Femur (tissue), 1 donor: ENCODE measurements at regions not wholly inside any gene's neighbourhood (a gene's known extent, or its start where the extent isn't known, plus 50 kb on each side); places are given as distances from the start of the nearest gene placed in this dataset.
"Not testable (repeated sequence)": the region's sequence is repeated elsewhere in the genome, so short reads cannot be mapped to it uniquely, and the experiment has no call there.

Experiments used
- DNase-seq: peaks from one replicate; pipeline ENCODE4 v3.0.0-alpha.2; 2017

GRCh38 chr18:55925772-55926171, 337.8 kb upstream of the TCF4 start:
- DNase-seq, result no peak

DNA sequence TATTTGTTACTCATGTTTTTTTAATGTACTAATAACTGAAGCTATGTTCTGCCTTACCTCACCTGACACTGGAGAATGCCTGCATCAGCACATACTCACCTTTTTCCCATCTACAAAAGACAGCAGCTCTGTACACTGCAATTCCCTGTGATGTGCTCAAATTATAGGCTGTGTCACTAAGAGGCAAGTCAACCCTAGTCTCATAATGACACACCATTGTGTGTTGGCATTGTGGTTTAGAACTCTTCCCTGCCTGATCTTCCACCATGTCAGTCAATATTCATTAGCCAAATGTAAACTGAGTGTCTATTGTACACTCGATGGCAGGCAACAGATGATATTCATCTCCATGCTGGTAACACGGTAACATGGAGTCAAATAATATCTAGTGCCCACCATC, 332.1 kb upstream of the TCF4 start:
- DNase-seq, result no peak

GRCh38 chr18:55918444-55918843, 330.5 kb upstream of the TCF4 start:
- DNase-seq, result no peak

- no peak for DNase-seq
Measured at GRCh38 chr18:55912919-55913318, 324.9 kb upstream of the TCF4 start.

DNA sequence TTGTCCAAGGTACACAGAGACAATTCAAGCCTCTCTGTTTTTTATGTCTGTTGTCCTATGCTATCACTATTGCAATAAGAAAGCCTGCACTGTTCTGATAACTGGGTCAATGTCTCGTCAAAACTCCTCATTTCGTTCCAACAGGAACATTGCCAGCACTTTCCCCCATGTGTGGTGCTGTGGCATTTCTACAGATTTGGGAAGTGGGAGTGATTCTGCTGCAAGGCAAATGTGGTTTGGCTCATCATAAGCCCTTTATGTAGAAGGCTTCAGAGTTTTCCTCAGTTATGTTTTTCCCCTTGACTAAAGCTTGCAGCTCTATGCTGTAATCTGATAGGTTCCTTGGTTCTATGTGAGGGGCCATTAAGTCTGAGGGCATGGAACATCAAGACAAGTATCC, 324.1 kb upstream of the TCF4 start:
- DNase-seq, result no peak

DNA sequence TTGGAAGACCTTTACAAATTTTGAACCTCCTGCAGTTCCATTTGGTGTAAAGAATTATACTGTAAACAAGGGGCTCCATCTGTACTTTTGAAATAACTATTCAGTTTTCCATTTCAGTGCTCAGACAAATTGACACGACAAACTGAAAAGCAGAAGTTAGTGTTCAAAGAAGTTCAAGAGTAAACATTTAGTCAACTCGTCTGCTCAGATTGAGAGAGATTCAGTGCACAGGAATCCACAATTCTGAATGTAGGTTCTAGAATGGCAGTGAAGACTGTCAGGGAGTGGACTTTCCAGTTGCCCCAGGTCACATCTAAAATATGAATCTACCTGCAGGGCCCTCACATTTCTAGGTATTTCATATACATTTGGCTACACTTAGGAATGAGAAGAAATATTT, 322.3 kb upstream of the TCF4 start:
- DNase-seq, result no peak

DNA sequence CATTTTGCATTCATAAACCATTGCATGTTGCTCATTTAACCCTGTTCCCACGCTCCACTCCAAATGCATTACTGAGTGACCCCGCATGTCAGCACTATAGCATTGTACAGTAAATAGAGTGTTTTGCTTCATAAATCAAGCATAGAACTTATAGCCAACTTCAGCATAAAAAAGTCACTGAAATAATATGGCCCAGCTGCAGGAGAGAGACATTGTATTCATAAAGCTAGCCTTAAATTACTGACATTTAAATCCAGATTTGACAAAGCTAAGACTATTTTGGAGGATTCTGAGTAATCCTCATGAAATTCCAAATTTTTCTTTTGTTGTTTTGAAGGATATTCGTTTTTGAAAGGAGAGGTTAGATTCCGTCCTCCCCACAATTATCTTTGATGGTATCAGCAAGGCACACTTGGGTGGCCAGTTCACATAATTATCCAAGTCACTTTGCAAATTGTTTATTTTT, 320.9 kb upstream of the TCF4 start:
- DNase-seq, result peak; percentile 29

DNA sequence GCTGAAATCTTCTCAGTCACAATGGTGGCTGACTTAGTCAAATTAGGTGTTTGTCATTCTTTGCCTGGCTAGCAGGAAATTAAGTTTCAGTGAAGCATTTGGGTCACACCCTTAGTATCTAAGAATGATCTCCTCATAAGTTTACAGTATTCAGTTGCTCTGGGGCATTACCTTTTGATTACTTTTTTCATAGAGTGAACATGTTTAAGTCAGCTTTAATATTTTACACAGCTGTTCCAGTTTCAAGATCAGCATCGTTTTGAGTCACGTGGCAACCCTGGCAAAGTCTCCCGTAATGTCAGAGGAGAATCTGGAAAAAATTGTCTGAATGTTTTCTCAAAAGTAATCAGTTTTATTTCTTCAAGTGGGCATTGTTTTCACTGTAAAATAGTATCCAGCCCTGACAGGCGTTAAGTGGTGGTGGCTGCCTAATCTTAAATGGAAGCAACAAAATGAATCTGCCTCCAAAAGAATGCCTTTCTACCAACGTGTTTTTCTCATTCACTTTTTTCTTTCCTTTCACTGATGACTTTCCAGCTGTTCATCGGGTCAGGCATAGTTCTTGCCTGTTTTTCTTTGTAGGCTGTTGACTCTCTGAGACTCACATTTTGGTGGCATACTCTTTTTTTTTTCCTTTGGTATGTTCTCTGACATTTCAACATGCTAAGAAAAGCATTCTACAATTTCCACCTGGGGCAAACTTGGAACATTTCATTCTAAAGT, 319.6 kb upstream of the TCF4 start:
- DNase-seq, result peak; percentile 63

DNA sequence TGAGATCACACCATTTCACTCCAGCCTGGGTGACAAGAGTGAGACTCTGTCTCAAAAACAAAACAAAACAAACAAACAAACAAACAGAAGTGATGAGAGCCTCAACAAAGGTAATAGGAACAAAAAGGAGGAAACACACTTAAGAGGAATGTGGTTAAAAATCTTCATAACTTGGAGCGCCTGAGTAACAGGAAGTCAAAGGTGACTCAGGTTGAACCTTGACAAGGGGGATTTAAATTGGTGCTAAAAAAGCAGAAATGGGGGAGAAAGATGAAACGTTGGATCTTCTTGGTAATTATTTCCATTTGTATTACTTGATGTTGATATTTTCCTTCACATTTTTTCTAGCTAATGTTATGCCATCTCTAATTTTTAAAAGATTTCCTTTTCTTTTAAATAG, 318.5 kb upstream of the TCF4 start:
- DNase-seq, result no peak

GRCh38 chr18:55903911-55904310, 315.9 kb upstream of the TCF4 start:
- no peak for DNase-seq

- DNase-seq, result no peak
Measured at GRCh38 chr18:55900380-55900779, 312.4 kb upstream of the TCF4 start.

DNA sequence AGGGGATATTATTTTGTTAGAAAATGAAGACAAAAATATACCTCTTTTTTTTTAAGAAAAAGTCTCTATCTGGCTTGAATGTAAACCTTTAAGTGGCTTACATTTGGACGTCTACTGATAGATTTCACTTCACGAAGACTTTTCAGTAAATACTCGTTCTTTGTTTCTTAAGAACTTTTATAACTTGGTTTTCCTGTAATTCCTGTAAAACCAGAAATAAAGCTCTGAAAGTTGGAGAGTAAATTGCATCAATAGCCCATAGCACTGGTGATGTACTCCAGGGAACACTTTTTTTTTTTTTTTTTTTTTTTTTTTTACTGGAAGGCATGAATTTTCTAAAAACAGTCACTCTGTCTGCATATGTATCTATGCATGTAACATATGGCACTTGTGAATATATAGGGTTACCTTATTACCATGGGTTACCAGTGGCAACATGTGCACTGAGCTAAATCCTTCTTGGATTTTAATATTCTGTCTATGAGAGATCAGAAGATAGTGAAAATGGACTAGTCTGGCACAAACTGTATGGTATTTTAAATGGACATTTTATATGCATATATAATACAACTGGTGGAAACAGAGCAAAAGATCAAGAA, 309.2 kb upstream of the TCF4 start:
- DNase-seq, result no peak

DNA sequence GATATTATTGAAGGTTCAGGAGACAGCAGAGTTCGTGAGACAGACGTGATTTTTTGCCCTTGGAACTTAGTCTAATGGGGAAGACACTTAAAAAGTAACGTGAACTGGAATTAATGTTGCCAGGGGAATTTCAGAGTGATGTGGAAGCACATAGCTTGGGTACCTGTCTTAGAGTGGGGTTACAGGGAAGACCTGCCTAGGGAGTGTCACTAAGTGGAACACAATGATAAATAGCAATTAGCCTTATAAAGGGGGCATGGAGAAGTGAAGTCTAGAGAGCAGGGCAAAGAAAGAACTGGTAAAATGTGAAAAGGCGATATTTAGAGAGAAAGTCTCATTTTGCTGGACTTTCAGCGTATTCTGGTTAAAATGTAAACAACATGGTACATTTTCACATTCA, 306.0 kb upstream of the TCF4 start:
- no peak for DNase-seq

- DNase-seq, result not testable (repeated sequence)
Measured at GRCh38 chr18:55892862-55893813, 305.1 kb upstream of the TCF4 start.

DNA sequence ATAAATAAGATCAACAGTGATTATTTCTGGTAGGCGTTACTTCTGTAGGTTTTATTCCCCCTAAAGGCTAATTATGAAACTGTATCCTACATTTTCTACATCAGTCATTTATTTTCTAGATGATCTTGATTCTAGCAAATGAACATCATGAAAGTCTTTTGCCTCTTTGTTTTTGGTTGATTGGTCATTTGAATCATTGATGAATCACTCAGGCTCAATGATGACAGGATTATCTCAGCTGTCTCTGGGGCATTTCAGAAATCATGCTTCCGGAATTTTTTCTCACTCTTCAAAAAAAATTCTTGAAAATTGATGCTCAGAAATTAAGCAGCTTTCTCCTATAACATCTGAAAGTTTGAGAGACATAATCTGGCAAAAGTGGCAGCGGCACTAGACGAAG, 298.9 kb upstream of the TCF4 start:
- no peak for DNase-seq

DNA sequence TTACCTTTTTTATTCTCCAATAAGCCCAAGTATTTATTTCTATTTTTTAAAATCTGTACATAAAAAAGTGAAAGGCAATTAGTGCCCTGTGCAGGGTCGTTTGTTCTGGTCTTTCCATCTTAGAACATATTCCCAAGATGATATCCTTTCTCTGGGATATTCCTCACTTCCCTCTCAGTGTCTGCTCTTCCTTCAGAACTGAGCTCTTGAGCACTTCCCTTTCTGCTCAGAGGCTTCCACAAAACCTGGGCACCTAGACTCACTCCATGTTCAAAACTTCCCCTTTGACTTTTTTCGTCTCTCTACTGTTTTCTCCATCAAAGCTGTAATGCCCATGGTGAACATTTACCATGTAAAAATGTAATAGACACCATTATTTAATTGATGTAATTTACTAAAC, 296.5 kb upstream of the TCF4 start:
- DNase-seq, result no peak

GRCh38 chr18:55880617-55881016, 292.6 kb upstream of the TCF4 start:
- DNase-seq, result no peak

DNA sequence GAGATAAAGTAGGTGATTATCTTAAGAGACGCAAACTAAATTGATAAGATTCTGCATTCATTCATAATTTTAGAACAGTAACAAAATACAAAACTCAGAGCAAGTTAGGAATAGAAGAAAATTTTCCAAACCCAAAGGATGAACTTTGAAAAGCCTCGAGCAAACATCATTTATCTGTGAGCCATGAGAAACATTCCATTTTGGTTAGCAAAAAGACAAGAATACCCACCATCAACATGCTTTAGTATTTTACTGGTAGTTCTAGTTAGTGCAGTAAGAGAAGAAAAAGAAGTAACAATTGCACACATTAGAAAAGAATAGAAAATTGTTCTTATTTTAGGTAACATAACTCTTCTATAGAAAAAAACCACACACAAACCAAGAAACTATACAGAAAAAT, 291.3 kb upstream of the TCF4 start:
- no peak for DNase-seq

GRCh38 chr18:55878224-55878623, 290.2 kb upstream of the TCF4 start:
- no peak for DNase-seq

DNA sequence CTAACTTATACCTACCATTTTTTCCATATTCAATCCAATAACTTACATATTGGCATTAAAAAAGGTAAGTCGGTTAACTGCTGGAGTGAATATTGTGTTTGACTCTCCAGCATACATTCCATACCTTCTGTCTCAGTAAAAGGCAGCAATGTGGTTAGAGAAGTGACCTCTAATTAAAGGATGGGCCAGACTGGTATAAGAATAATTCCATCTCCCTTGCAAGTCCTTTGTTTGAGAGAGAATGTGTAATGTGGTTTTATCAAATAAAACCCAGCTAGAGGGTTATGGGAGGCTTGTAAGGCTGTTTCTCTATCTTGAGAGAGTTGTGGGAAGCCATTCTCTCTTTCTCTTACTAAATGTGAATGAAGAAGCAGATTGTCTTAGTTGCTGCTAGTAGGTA, 289.3 kb upstream of the TCF4 start:
- DNase-seq, result no peak

DNA sequence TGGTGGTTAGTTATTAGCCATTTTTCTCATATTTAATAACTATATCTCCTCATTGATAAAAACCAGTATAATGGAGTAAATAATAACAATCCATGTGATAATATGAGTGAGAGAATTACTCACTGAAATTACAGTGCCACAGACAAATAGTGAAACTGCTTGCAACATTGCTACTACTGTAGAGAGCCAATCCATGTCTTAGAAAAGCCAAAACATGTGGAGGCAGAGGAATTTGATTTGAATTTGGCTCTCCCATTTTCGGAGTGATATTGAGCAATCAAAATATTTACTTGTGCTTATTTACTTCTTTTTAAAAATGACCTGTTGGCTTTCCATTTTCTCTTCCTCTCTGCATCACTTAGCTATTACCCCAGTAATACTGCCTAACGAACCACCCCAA, 288.3 kb upstream of the TCF4 start:
- no peak for DNase-seq

DNA sequence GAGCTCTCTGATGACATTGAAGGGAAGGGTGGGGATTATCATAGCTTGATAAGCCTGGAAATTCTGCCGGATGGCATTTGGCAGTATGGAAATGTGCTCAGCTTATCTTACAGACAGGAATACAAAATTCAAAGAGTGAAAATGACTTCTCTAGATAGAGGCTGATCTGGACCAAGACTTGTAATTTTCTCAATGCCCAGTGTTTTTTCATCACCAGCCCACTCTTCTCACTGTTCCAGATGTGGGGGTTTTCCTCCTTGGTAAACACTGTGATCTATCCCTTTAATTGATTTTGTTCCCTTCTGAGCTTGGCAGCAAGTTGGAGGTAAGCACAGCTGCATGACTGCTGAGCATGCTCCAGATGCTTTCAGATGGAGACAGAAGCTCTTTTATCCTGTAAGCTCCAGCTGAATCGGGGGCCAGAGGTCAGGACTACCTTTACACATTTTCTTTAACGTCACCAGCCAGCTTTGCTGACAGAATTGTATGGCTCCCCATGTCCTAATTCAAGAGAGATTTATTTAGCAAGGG, 287.4 kb upstream of the TCF4 start:
- DNase-seq, result no peak
